ENCODE measurements at regions not wholly inside any gene's neighbourhood (a gene's known extent, or its start where the extent isn't known, plus 50 kb on each side); places are given as distances from the start of the nearest gene placed in this dataset.

DNA sequence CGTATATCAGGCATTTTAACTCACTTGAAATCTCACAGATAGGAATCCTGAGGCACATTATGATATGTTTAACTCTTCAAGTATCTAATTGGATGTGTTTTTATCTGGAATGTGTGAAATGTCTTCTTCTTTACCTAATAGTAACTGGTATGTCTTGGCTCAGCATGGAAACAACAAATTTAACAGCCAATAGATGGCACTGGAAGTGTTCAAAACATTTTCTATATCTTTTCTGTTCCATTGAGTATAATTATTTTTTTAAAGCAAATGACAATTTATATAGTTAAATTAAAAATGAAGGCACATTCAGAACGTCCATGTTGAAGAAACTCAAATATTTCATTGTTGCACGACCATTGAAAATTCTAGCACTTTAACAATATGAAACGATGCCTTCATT lies 164.6 kb upstream of the SLC16A7 start:
- TF ChIP-seq ZNF274 (IDR thresholded peaks at IDR 0.05; ENCODE audit: low read depth, low read length) (no peak), YY1 (IDR thresholded peaks at IDR 0.05; ENCODE audit: insufficient read depth, insufficient read length) (no peak)

Data from NT2/D1 (cell line).